IMR-90 (cell line): ENCODE measurements at regions not wholly inside any gene's neighbourhood (a gene's known extent, or its start where the extent isn't known, plus 50 kb on each side); places are given as distances from the start of the nearest gene placed in this dataset.

Experiments used
- CEBPB ChIP-seq: IDR thresholded peaks from 2 replicates; pipeline ENCODE4 v1.6.1; 2012; ENCODE audit warnings: low read depth, low read length, improper control_type of control experiment
- CHD1 ChIP-seq: IDR thresholded peaks from 2 replicates; pipeline ENCODE4 v1.6.1; 2012; ENCODE audit warnings: low read depth, low read length, improper control_type of control experiment
- FOS ChIP-seq: fragments of 150-350 bp; IDR thresholded peaks from 2 replicates; pipeline ENCODE4 v1.6.1; 2016; ENCODE audit warnings: low read depth, low read length
- MAZ ChIP-seq: IDR thresholded peaks from 2 replicates; pipeline ENCODE4 v1.6.1; 2012; ENCODE audit warnings: low read depth, mild to moderate bottlenecking, low read length, improper control_type of control experiment, moderate library complexity, borderline replicate concordance
- MXI1 ChIP-seq: IDR thresholded peaks from 2 replicates; pipeline ENCODE4 v1.6.1; 2012; ENCODE audit warnings: low read depth, mild to moderate bottlenecking, low read length, moderate library complexity, borderline replicate concordance
- POLR2A ChIP-seq: IDR thresholded peaks from 2 replicates; pipeline ENCODE4 v1.6.1; 2012; ENCODE audit warnings: mild to moderate bottlenecking, low read depth, low read length
- RAD21 ChIP-seq: IDR thresholded peaks from 2 replicates; pipeline ENCODE4 v1.6.1; 2012; ENCODE audit warnings: low read length, improper control_type of control experiment
- RCOR1 ChIP-seq: IDR thresholded peaks from 2 replicates; pipeline ENCODE4 v1.6.1; 2012; ENCODE audit warnings: mild to moderate bottlenecking, low read length, improper control_type of control experiment; ENCODE audit not compliant: insufficient replicate concordance
- RFX5 ChIP-seq: IDR thresholded peaks from 2 replicates; pipeline ENCODE4 v1.8.0; 2012; ENCODE audit warnings: low read depth, mild to moderate bottlenecking, low read length, moderate library complexity
- TF ChIP-seq, protein P1 (sequence below): conservative IDR thresholded peaks from 2 replicates; pipeline ENCODE4 v1.5.1; 2012; ENCODE audit warnings: mild to moderate bottlenecking, low read depth, low read length, improper control_type of control experiment
- TF ChIP-seq, protein P2 (sequence below): fragments of 150-350 bp; IDR thresholded peaks from 2 replicates; pipeline ENCODE4 v1.6.1; 2017; ENCODE audit warnings: mild to moderate bottlenecking, antibody characterized with exemption, low read length, low read depth
- TF ChIP-seq, protein P3 (sequence below): fragments of 150-350 bp; IDR thresholded peaks from 2 replicates; pipeline ENCODE4 v1.6.1; 2016; ENCODE audit warnings: low read depth, mild to moderate bottlenecking, low read length, moderate library complexity, borderline replicate concordance

DNA sequence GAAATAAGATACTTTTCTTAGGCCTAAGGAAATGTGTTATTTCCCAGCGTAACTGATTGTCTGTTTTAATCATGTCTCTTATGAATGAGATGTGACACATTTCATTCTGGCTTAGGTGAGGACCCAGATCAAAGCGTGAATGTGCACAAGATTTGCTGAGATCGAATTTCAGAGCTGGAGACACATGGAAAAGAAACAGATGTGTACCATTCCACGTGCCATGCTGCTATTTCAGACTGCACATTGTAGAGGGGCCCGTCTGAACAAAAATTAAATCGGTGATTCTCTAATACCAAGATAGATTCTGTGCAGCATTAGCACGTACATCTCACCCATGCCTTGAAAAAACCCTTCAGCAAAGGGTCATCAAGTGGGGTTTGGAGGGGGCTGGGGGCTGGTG is 290.4 kb downstream of the AACS start:
- TF ChIP-seq, protein P1, sequence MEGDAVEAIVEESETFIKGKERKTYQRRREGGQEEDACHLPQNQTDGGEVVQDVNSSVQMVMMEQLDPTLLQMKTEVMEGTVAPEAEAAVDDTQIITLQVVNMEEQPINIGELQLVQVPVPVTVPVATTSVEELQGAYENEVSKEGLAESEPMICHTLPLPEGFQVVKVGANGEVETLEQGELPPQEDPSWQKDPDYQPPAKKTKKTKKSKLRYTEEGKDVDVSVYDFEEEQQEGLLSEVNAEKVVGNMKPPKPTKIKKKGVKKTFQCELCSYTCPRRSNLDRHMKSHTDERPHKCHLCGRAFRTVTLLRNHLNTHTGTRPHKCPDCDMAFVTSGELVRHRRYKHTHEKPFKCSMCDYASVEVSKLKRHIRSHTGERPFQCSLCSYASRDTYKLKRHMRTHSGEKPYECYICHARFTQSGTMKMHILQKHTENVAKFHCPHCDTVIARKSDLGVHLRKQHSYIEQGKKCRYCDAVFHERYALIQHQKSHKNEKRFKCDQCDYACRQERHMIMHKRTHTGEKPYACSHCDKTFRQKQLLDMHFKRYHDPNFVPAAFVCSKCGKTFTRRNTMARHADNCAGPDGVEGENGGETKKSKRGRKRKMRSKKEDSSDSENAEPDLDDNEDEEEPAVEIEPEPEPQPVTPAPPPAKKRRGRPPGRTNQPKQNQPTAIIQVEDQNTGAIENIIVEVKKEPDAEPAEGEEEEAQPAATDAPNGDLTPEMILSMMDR, result no peak
- TF ChIP-seq POLR2A (no peak), RCOR1 (no peak), MXI1 (no peak), RFX5 (no peak), MAZ (no peak), RAD21 (no peak), CHD1 (no peak), FOS (no peak), CEBPB (no peak)
- TF ChIP-seq, protein P2, sequence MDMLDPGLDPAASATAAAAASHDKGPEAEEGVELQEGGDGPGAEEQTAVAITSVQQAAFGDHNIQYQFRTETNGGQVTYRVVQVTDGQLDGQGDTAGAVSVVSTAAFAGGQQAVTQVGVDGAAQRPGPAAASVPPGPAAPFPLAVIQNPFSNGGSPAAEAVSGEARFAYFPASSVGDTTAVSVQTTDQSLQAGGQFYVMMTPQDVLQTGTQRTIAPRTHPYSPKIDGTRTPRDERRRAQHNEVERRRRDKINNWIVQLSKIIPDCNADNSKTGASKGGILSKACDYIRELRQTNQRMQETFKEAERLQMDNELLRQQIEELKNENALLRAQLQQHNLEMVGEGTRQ, result no peak
- TF ChIP-seq, protein P3, sequence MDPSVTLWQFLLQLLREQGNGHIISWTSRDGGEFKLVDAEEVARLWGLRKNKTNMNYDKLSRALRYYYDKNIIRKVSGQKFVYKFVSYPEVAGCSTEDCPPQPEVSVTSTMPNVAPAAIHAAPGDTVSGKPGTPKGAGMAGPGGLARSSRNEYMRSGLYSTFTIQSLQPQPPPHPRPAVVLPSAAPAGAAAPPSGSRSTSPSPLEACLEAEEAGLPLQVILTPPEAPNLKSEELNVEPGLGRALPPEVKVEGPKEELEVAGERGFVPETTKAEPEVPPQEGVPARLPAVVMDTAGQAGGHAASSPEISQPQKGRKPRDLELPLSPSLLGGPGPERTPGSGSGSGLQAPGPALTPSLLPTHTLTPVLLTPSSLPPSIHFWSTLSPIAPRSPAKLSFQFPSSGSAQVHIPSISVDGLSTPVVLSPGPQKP, result no peak
